UCSD-AML1 (cell line): ENCODE measurements at regions not wholly inside any gene's neighbourhood (a gene's known extent, or its start where the extent isn't known, plus 50 kb on each side); places are given as distances from the start of the nearest gene placed in this dataset.
"Not testable (repeated sequence)": the region's sequence is repeated elsewhere in the genome, so short reads cannot be mapped to it uniquely, and the experiment has no call there.

Experiments
- DNase-seq: peaks from one replicate; lab custom pipeline; 2025; ENCODE audit not compliant: unreplicated experiment; lab: John Stamatoyannopoulos, UW

GRCh38 chr18:78810706-78811105 lies 168.9 kb upstream of the SALL3 start:
- no peak for DNase-seq

DNA sequence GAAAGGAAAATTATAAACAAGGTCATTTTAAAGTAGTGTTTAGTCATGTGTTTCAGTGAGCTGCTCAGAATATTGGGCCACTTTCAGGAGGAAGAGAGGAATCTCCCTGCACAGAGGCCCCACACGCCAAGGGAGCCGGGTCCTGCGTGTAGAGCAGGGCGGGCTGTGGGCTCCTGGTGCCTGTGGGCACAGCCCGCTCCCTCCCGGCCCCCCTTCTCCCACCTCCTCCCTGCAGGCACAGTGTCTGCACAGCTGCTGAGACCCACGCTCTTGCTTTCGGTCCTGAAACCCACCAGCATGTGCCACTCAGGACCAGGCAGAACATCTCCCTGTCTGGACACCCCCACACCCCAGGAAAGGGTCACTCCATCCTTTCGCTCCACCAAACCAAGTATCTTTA lies 167.6 kb upstream of the SALL3 start:
- no peak for DNase-seq

GRCh38 chr18:78813156-78813555 lies 166.5 kb upstream of the SALL3 start:
- no peak for DNase-seq

DNA sequence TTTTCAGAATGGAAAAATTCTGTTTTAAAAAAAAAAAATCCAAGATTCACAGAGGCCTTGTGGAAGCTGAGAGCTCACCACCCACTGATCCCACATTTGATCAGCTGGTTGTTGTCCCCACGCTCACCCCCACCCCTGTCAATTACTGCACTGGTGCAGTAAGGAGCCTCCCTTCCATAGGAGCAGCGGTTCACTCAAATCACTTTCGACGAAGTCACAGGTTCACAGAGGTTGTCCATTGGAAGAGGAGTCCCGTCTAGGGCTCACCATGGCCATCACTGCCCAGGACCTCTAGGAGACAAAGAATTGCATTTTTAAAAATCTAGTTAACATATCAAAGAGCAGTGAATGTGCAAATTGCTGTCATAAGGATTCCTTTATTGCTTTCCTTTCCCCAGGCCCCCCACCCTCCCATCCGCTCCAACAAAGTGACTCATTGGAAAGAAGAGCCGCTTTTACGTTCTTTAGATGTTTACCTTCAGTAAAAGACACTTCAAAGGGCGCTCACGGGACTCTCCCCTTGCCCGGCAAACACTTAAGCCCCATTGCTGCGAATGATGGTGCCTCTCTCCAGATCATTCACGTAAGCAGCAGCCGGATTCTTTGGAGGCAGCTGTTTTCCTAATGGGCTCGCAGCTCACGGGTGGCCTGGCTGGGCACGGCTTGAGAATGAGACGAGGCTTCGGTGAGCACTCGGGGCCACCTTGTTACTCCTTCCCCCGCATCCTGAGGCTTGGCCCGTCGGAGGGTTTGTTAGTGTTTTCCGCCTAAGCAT lies 165.5 kb upstream of the SALL3 start:
- no peak for DNase-seq

GRCh38 chr18:78814766-78815165 lies 164.9 kb upstream of the SALL3 start:
- no peak for DNase-seq

GRCh38 chr18:78816114-78816513 lies 163.5 kb upstream of the SALL3 start:
- no peak for DNase-seq

DNA sequence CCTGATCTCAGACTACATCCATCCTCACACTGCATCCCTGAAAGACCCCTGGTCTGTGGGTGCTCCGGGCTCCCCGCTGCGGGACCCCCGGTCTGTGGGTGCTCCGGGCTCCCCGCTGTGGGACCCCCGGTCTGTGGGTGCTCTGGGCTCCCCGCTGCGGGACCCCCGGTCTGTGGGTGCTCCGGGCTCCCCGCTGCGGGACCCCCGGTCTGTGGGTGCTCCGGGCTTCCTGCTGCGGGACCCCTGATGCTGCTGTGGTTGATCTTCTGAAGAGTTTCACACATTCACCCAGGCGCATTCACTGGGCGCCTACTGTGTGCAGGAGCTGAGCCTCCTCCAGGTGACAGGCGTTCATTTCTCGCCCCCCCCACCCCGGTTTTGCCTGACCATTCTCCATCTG lies 162.7 kb upstream of the SALL3 start:
- DNase-seq: no peak

GRCh38 chr18:78818495-78818894 lies 161.1 kb upstream of the SALL3 start:
- no peak for DNase-seq

- DNase-seq: no peak
Observed at GRCh38 chr18:78818961-78819360, 160.7 kb upstream of the SALL3 start.

- DNase-seq: no peak
Observed at GRCh38 chr18:78820161-78820834, 159.3 kb upstream of the SALL3 start.

DNA sequence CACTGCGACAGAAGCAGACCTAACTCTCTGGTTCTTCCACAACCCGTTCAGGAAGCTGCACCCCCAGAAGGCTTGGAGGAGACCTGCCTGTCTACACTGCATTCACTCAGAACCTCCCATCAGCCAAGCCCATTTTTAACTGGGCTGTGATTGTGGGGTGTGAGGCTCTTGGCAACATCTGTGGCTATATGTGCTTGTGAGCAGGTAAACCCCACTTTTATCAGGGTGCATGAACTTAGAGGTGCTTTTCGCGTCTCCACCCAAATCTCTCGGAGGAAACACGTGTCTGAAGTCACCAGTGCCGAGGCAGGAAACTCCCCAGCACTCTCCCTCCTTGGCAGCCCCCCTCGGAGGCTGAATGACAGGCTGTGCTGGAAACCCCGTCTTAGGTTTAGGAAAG lies 158.2 kb upstream of the SALL3 start:
- no peak for DNase-seq

DNA sequence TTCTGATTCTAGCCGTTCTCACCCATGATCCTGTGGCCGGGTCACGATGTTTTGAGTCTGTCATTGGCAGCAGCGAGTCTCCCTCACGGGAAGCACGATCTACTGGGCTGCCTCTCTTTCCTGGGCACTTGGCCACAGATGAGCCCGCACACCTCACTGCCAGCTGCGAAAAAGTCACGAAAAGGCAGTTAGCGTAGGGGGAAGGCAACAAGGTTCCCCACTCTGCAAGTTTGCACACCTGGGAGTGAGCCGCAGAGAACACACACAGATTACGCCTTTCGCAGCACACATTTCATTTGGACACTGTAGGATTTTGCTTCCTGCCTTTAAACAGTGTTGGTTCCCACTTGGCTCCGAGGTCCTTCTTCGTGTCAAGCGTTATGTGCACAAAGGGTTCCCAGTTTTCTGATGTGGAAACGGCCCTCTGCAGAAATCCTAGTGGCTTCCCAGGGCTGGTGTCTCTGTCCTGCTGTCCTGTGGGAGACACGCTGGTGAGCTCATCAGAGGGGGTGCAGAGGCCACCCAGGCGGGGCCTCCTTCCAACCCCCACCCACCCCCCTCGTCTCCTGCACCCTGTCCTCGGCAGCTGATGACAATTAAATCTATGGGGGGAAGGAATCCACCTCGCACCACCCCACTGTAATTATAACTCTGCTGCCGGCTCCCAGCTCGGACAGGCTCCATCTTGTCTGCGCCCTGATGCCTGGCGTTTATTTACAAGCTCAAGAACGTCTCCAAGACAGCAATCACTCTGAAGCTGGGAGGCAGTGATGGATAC lies 157.3 kb upstream of the SALL3 start:
- DNase-seq: no peak

GRCh38 chr18:78822949-78823285 lies 156.7 kb upstream of the SALL3 start:
- DNase-seq: no peak

GRCh38 chr18:78825168-78825567 lies 154.4 kb upstream of the SALL3 start:
- DNase-seq: no peak

DNA sequence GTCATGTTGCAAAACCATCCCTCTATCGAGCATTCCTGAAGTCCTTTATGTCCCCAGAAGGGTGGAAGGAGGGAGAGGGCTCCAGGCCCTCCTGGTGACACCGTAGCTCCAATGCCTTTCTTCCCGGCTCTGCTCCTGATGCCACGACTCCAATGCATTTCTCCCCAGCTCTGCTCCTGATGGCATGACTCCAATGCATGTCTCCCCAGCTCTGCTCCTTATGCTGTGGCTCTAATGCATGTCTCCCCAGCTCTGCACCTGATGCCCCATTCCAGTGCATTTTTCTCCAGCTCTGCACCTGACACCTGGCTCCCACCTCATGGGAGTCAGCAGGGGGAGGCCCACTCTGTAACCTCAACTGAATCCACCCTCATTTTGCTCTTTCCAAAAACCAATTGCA lies 153.0 kb upstream of the SALL3 start:
- no peak for DNase-seq

GRCh38 chr18:78827141-78827540 lies 152.5 kb upstream of the SALL3 start:
- DNase-seq: no peak

- DNase-seq: no peak
Observed at GRCh38 chr18:78828131-78828530, 151.5 kb upstream of the SALL3 start.

- DNase-seq: not testable (repeated sequence)
Observed at GRCh38 chr18:78829026-78829425, 150.6 kb upstream of the SALL3 start.

DNA sequence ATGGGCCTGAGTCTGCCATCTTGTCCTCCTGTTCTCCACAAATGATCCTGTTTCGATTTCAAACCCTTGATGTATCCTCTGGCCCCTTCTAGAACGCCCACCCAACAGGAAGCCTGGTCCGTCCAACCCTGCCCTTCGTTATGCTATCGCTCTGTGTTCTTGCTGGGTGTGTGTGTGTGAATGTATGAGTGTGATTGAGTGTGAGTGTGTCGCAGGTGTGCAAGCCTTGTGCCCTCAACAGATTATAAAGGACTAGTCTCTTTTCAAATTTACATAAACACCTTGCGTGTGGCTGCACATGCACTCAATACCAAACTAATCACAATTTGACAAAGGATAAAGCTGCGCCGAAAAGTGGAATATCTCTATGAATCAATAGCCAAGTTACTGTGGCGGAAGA lies 149.5 kb upstream of the SALL3 start:
- no peak for DNase-seq

- DNase-seq: no peak
Observed at GRCh38 chr18:78830826-78831225, 148.8 kb upstream of the SALL3 start.

GRCh38 chr18:78831603-78832002 lies 148.0 kb upstream of the SALL3 start:
- no peak for DNase-seq

- no peak for DNase-seq
Observed at GRCh38 chr18:78833833-78834232, 145.8 kb upstream of the SALL3 start.
